ENCODE measurements at regions not wholly inside any gene's neighbourhood (a gene's known extent, or its start where the extent isn't known, plus 50 kb on each side); places are given as distances from the start of the nearest gene placed in this dataset.

DNA sequence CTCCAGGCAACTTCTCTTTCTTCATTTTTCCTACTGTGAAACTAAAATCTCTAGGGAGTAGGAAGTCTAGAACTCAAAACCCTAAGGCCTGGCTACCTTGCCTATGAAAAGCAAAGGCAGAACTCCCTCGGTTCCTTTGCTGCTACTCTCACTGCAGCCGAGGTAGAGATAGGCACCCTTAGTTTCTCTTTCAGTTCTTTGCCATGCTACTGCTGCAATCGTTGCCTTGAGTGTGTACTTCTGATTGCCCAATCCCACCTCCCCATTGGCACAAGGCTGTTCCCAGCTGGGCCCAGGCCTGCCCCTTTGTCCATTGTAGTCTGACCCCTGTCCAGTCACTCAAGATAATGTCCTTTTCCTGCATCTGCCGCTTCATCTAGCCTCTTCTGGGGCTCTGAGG, 92.3 kb upstream of the MRPS22 start:
- H3K4me3 ChIP-seq (replicated peaks; ENCODE audit: low read depth, low read length), result no peak overlapping the region
- DNase-seq (ENCODE audit: extremely low read depth, low read depth), result no peak
- TF ChIP-seq, protein P1, sequence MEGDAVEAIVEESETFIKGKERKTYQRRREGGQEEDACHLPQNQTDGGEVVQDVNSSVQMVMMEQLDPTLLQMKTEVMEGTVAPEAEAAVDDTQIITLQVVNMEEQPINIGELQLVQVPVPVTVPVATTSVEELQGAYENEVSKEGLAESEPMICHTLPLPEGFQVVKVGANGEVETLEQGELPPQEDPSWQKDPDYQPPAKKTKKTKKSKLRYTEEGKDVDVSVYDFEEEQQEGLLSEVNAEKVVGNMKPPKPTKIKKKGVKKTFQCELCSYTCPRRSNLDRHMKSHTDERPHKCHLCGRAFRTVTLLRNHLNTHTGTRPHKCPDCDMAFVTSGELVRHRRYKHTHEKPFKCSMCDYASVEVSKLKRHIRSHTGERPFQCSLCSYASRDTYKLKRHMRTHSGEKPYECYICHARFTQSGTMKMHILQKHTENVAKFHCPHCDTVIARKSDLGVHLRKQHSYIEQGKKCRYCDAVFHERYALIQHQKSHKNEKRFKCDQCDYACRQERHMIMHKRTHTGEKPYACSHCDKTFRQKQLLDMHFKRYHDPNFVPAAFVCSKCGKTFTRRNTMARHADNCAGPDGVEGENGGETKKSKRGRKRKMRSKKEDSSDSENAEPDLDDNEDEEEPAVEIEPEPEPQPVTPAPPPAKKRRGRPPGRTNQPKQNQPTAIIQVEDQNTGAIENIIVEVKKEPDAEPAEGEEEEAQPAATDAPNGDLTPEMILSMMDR (IDR thresholded peaks at IDR 0.05; ENCODE audit: low read depth, low read length, missing control alignments), result no peak

DNA sequence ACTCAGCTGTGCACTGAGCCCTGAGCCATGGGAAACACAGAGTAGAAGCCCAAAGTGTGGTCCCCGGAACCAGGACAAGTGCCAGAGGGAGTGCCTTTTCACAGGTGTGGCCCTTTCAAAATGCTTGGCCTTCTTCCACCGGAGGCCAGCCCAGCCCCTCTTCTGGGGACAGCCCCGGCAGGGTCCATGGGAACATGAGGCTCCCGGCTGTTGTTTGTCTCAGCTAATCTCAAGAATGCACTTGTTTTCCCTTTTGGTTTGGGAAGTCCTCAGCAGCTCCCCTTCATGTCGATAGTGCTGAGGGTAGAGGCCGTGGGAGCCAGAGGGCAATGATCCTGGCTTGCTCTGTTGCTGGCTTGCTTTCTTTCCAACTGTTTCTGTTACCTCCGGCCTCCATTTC, 91.1 kb upstream of the MRPS22 start:
- TF ChIP-seq, protein P1 (IDR thresholded peaks at IDR 0.05; ENCODE audit: low read depth, low read length, missing control alignments), result no peak
- no peak for DNase-seq (ENCODE audit: extremely low read depth, low read depth)

DNA sequence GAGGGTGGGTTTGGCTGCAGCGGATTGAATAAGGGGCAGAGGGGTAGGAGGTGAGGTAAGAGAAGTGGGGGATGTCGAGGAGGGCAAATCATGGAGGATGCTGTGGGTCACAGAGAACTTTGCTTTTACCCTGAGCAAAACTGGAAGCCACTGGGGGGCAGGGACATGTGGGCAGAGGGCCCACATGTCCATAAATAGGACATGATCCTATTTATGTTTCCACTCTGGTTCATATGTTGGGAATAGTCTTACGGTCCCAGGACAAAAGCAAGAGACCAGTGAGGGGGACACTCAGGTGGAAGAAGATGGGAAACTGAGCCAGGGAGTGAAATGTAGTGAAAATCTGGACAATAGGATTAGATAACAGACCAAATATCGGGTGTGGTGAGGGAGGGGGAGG, 85.5 kb upstream of the MRPS22 start:
- H3K4me3 ChIP-seq (replicated peaks; ENCODE audit: low read depth, low read length), result no peak overlapping the region
- no peak for DNase-seq (ENCODE audit: extremely low read depth, low read depth)
- TF ChIP-seq, protein P1 (IDR thresholded peaks at IDR 0.05; ENCODE audit: low read depth, low read length, missing control alignments), result no peak

More for the DNA sequence above, 91.1 kb upstream of the MRPS22 start:
- H3K4me3 ChIP-seq (replicated peaks; ENCODE audit: low read depth, low read length), result no peak overlapping the region

DNA sequence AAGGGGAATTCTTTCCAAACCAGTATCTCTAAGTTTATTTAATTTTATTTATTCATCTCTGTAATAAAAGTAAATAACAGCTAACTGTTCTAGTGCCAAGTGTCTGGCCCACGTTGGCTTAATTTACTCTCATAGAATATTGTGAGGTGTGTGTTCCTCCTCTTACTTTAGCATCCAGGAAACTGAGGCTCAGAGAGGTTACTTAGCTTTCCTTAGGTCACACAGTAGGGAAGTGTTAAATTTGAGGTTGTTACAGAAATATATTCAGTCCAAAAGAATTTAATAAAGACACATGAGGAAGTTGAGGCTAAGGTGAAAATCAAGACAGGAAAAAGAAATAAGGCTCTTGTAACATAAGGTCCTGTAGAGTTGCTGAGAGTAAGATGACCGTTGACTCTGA, 84.4 kb upstream of the MRPS22 start:
- TF ChIP-seq, protein P1 (IDR thresholded peaks at IDR 0.05; ENCODE audit: low read depth, low read length, missing control alignments), result no peak
- no peak for DNase-seq (ENCODE audit: extremely low read depth, low read depth)
- no peak overlapping the region for H3K4me3 ChIP-seq (replicated peaks; ENCODE audit: low read depth, low read length)

DNA sequence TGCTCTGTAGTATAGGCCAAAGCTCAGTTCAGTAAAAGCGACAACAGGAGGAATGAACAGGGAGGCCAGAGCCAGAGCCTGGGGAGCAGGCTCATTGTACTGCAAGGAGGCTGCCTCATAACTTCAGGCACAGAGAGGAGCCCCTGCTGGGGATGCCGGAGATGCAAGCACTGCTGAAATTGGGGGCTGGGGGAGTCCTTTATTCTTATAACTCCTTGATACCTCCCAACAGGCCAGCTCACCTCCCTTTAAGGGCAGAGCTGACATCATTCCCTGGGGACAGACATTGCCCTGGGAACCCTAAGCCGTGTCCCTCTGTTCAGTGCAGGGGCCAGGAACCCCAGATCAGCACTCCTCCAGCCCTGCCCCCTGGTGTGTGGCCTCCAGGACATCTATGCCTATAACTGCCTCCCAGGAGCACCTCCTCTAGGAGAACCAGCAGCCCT, 83.8 kb upstream of the MRPS22 start:
- no peak overlapping the region for H3K4me3 ChIP-seq (replicated peaks; ENCODE audit: low read depth, low read length)
- TF ChIP-seq, protein P1 (IDR thresholded peaks at IDR 0.05; ENCODE audit: low read depth, low read length, missing control alignments), result no peak
- no peak for DNase-seq (ENCODE audit: extremely low read depth, low read depth)

DNA sequence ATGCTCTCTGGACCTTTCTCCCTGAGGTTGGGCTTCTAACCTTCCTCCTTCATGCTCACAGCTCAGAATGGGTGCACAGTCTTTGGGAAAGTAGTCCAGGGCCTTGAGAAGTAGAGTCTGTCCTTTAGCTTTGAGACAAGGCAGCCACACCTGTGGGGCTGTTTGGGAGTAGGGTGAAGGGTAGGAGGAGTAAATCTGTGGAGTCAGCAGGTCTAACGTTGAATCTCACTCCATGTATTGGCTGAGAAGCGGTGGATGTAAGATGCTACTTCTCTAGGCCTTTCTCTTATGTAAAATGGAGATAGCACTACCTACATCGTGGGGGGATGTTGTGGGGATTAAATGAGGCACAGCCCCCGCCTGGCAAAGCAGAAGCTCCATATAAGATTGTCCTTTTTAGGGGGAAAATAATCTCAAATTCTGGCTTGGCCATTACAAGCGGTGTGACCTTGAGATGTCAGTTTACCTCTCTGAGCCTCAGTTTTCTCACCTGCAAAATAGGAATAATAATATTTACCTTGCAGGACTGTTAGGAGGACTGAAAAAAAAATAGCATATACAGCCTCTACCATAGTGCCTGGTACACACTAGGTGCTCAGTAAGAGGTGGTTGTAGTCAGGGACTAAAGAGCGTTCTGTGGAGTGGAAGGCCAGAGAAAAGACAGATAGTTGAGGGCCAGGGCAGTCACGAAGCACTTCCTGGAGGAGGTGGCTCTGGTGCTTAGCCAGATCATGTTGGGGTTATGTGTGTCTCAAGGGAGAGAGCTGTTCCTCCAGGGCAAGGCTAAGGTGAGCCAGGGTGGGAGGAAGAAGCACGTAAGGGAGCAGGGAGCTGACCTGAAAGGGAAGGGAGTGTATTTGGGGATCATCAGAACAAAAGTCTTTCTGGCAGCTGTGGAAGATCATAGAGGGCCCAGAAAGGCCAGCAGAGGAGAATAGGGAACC, 82.8 kb upstream of the MRPS22 start:
- H3K4me3 ChIP-seq (replicated peaks; ENCODE audit: low read depth, low read length), result no peak overlapping the region
- TF ChIP-seq, protein P1 (IDR thresholded peaks at IDR 0.05; ENCODE audit: low read depth, low read length, missing control alignments), result no peak
- DNase-seq (ENCODE audit: extremely low read depth, low read depth), result no peak

Data from HFF-Myc (cell line).